ENCODE measurements at regions not wholly inside any gene's neighbourhood (a gene's known extent, or its start where the extent isn't known, plus 50 kb on each side); places are given as distances from the start of the nearest gene placed in this dataset.

DNA sequence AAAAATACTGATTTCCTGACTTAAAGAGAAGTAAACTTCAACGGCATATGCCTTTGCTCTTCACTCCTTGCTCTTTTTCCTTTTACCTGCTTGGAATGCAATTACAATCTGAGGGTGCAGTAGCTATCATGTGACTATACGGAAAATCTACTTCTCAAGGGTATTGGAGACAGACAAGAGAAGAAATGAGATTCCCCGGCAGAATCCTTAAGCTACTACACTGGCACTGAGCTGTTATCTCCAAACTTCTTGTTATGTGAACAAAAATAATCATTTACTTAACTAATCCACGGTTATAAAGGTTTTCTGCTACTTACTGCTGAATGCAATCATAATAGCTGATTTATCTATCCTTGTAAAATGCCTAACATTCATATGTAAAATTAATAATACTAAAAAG lies 118.0 kb upstream of the IFNG-AS1 start:
- CTCF ChIA-PET, result no interaction called here
- FAIRE-seq, result no peak
- Histone ChIP-seq H3K36me3 (ENCODE audit: control insufficient read depth in 2 of 2, extremely low read depth in 1 of 2, insufficient read depth in 2 of 2, low read length in 2 of 2) (no peaks in the 10 kb centered on the region), H3K27me3 (ENCODE audit: control insufficient read depth in 2 of 2, insufficient read depth in 2 of 2, low read length in 2 of 2) (no peaks in the 10 kb centered on the region), H3K4me3 (replicated peaks in 1 of 3; ENCODE audit: insufficient read depth in 1 of 3, low read depth in 1 of 3, low read length in 3 of 3) (no peak overlapping the region), H3K9me1 (replicated peaks; ENCODE audit: control insufficient read depth, extremely low read depth, insufficient read depth, low read length) (no peaks in the 10 kb centered on the region), H3K27ac (ENCODE audit: insufficient read depth, low read depth, low read length) (no peak overlapping the region), H2AFZ (ENCODE audit: low read depth, low read length) (no peak overlapping the region), H4K20me1 (replicated peaks; ENCODE audit: control insufficient read depth, extremely low read depth, insufficient read depth, low read length) (no peaks in the 10 kb centered on the region), H3K79me2 (ENCODE audit: control insufficient read depth, insufficient read depth, low read length) (no peaks in the 10 kb centered on the region), H3K4me1 (ENCODE audit: control insufficient read depth, extremely low read depth, insufficient read depth, low read length) (no peaks in the 10 kb centered on the region), H3K9me3 (replicated peaks; ENCODE audit: control insufficient read depth, insufficient read depth, low read length) (no peaks in the 10 kb centered on the region), H3K9ac (replicated peaks; ENCODE audit: extremely low read depth, insufficient read depth, low read length) (no peak overlapping the region), H3K4me2 (ENCODE audit: insufficient read depth, low read length) (no peak overlapping the region)
- no TSS peak for BruUV-seq (replicated peaks)
- no peak for TF ChIP-seq FOS (IDR thresholded peaks at IDR 0.05; ENCODE audit: borderline replicate concordance, insufficient read depth, low read length)
- TF ChIP-seq EZH2 (IDR thresholded peaks at IDR 0.05; ENCODE audit: borderline replicate concordance, low read depth, low read length, severe bottlenecking), result no peak
- TF ChIP-seq POLR2A (IDR thresholded peaks at IDR 0.05; ENCODE audit: low read depth, low read length), result no peak
- TF ChIP-seq, protein P1, sequence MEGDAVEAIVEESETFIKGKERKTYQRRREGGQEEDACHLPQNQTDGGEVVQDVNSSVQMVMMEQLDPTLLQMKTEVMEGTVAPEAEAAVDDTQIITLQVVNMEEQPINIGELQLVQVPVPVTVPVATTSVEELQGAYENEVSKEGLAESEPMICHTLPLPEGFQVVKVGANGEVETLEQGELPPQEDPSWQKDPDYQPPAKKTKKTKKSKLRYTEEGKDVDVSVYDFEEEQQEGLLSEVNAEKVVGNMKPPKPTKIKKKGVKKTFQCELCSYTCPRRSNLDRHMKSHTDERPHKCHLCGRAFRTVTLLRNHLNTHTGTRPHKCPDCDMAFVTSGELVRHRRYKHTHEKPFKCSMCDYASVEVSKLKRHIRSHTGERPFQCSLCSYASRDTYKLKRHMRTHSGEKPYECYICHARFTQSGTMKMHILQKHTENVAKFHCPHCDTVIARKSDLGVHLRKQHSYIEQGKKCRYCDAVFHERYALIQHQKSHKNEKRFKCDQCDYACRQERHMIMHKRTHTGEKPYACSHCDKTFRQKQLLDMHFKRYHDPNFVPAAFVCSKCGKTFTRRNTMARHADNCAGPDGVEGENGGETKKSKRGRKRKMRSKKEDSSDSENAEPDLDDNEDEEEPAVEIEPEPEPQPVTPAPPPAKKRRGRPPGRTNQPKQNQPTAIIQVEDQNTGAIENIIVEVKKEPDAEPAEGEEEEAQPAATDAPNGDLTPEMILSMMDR (IDR thresholded peaks at IDR 0.05; ENCODE audit: extremely low read depth in 1 of 2, insufficient read depth in 1 of 2, low read depth in 1 of 2, low read length in 2 of 2), result no peak
- no peak for TF ChIP-seq MYC (IDR thresholded peaks at IDR 0.05; ENCODE audit: low read depth, low read length)
- no peak for TF ChIP-seq GATA2 (IDR thresholded peaks at IDR 0.05; ENCODE audit: insufficient read depth, insufficient read length, low read depth, low read length)
- TF ChIP-seq POLR2AphosphoS5 (IDR thresholded peaks at IDR 0.05; ENCODE audit: insufficient read depth, low read depth, low read length), result no peak
- POLR2A ChIA-PET, result no interaction called here
- no peak for DNase-seq (ENCODE audit: low read depth, low spot score)
- dilution Hi-C loops (cut with MboI; ENCODE audit: extremely low pct_ligation_motif_present, low sequenced_read_pairs), result no loop called here
- intact Hi-C loops (cut with micrococcal nuclease), result no loop called here

DNA sequence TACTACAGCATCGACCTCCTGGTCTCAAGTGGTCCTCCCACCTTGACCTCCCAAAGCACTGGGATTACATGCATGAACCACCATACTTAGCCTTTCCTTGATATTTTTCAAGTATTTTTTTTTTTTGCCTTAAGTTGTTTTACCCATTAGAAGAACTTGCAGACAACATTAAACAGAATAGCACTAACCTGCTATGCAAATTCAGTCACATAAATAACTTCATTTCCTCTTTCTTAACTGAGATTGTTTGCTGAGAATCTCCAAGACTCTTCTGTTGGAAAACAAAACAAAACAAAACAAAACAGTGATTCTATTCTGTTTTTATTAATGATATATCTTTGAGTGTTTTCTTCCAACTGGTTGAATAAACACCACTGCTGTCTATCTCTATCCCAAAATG lies 115.9 kb upstream of the IFNG-AS1 start:
- intact Hi-C loops (cut with micrococcal nuclease) (no loop called here), dilution Hi-C loops (cut with MboI; ENCODE audit: extremely low pct_ligation_motif_present, low sequenced_read_pairs) (no loop called here)
- no peaks in the 10 kb centered on the region for H3K79me2 ChIP-seq (ENCODE audit: control insufficient read depth, insufficient read depth, low read length)
- H3K4me1 ChIP-seq (ENCODE audit: control insufficient read depth, extremely low read depth, insufficient read depth, low read length), result no peaks in the 10 kb centered on the region
- H3K4me2 ChIP-seq (ENCODE audit: insufficient read depth, low read length), result no peak overlapping the region
- H4K20me1 ChIP-seq (replicated peaks; ENCODE audit: control insufficient read depth, extremely low read depth, insufficient read depth, low read length), result no peaks in the 10 kb centered on the region
- H3K9me3 ChIP-seq (replicated peaks; ENCODE audit: control insufficient read depth, insufficient read depth, low read length), result no peaks in the 10 kb centered on the region
- H3K9me1 ChIP-seq (replicated peaks; ENCODE audit: control insufficient read depth, extremely low read depth, insufficient read depth, low read length), result no peaks in the 10 kb centered on the region
- POLR2A ChIA-PET, result no interaction called here
- no peak overlapping the region for H3K27ac ChIP-seq (ENCODE audit: insufficient read depth, low read depth, low read length)
- no peak for FAIRE-seq
- no peak overlapping the region for H3K4me3 ChIP-seq (replicated peaks in 1 of 3; ENCODE audit: insufficient read depth in 1 of 3, low read depth in 1 of 3, low read length in 3 of 3)
- TF ChIP-seq, protein P1 (IDR thresholded peaks at IDR 0.05; ENCODE audit: extremely low read depth in 1 of 2, insufficient read depth in 1 of 2, low read depth in 1 of 2, low read length in 2 of 2), result no peak
- no peak for TF ChIP-seq JUN (IDR thresholded peaks at IDR 0.05; ENCODE audit: borderline replicate concordance, insufficient read depth, insufficient read length, low read depth)
- TF ChIP-seq, protein P2, sequence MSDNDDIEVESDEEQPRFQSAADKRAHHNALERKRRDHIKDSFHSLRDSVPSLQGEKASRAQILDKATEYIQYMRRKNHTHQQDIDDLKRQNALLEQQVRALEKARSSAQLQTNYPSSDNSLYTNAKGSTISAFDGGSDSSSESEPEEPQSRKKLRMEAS (IDR thresholded peaks at IDR 0.05; ENCODE audit: insufficient read depth, insufficient read length), result no peak
- TF ChIP-seq FOS (IDR thresholded peaks at IDR 0.05; ENCODE audit: borderline replicate concordance, insufficient read depth, low read length), result no peak
- TF ChIP-seq POLR2AphosphoS5 (IDR thresholded peaks at IDR 0.05; ENCODE audit: insufficient read depth, low read depth, low read length), result no peak
- TF ChIP-seq GATA2 (IDR thresholded peaks at IDR 0.05; ENCODE audit: insufficient read depth, insufficient read length, low read depth, low read length), result no peak
- no peak for TF ChIP-seq POLR2A (IDR thresholded peaks at IDR 0.05; ENCODE audit: low read depth, low read length)
- no peak for TF ChIP-seq MYC (IDR thresholded peaks at IDR 0.05; ENCODE audit: low read depth, low read length)
- TF ChIP-seq EZH2 (IDR thresholded peaks at IDR 0.05; ENCODE audit: borderline replicate concordance, low read depth, low read length, severe bottlenecking), result no peak
- no peaks in the 10 kb centered on the region for H3K36me3 ChIP-seq (ENCODE audit: control insufficient read depth in 2 of 2, extremely low read depth in 1 of 2, insufficient read depth in 2 of 2, low read length in 2 of 2)
- no peaks in the 10 kb centered on the region for H3K27me3 ChIP-seq (ENCODE audit: control insufficient read depth in 2 of 2, insufficient read depth in 2 of 2, low read length in 2 of 2)
- DNase-seq (ENCODE audit: low read depth, low spot score), result no peak
- CTCF ChIA-PET, result no interaction called here
- no peak overlapping the region for H3K9ac ChIP-seq (replicated peaks; ENCODE audit: extremely low read depth, insufficient read depth, low read length)
- no TSS peak for BruUV-seq (replicated peaks)
- H2AFZ ChIP-seq (ENCODE audit: low read depth, low read length), result no peak overlapping the region
